ENCODE measurements at regions not wholly inside any gene's neighbourhood (a gene's known extent, or its start where the extent isn't known, plus 50 kb on each side); places are given as distances from the start of the nearest gene placed in this dataset.

GRCh38 chr3:15892311-15893227 lies 94.8 kb upstream of the ANKRD28 start:
- Mint-ChIP-seq H3K36me3 (no peaks in the 10 kb centered on the region), H3K4me3 (no peak overlapping the region), H3K4me1 (ENCODE audit: unreplicated experiment) (no peaks in the 10 kb centered on the region), H3K27me3 (no peaks in the 10 kb centered on the region), H3K9me3 (no peaks in the 10 kb centered on the region), H3K27ac (no peak overlapping the region)
- TF ChIP-seq CTCF (conservative IDR thresholded peaks at IDR 0.05) = no peak
- DNase-seq (ENCODE audit: extremely low spot score, unreplicated experiment) = no peak

DNA sequence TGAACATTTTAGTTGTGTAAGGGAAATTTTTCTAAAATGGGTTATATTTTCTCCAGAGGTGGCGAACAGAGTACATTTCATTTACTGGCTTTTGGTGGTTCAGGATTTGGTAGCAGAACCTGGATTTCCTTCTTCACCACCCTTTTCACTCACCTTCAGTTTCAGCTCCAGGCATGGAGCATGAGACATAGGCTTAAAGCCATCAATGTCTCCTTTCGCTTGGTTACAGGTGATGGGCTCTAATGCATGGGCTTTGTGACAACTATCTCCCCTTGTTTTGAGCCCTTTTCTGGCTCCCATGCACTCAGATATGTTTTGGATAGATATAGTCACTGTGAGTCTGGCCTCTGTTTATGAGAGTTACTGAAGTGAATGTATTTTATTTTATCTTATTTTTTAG lies 96.6 kb upstream of the ANKRD28 start:
- Mint-ChIP-seq H3K9me3 (no peaks in the 10 kb centered on the region), H3K27ac (no peak overlapping the region), H3K4me3 (no peak overlapping the region), H3K36me3 (no peaks in the 10 kb centered on the region), H3K4me1 (ENCODE audit: unreplicated experiment) (peaks cover 3% of the 10 kb centered on the region), H3K27me3 (no peaks in the 10 kb centered on the region)
- DNase-seq (ENCODE audit: extremely low spot score, unreplicated experiment) = no peak
- no peak for TF ChIP-seq CTCF (conservative IDR thresholded peaks at IDR 0.05)

GRCh38 chr3:15896500-15896899 lies 98.7 kb upstream of the ANKRD28 start:
- H3K27me3 Mint-ChIP-seq = no peaks in the 10 kb centered on the region
- H3K27ac Mint-ChIP-seq = no peak overlapping the region
- no peaks in the 10 kb centered on the region for H3K36me3 Mint-ChIP-seq
- no peak overlapping the region for H3K4me3 Mint-ChIP-seq
- H3K4me1 Mint-ChIP-seq (ENCODE audit: unreplicated experiment) = peaks cover 7% of the 10 kb centered on the region
- TF ChIP-seq CTCF (conservative IDR thresholded peaks at IDR 0.05) = no peak
- DNase-seq (ENCODE audit: extremely low spot score, unreplicated experiment) = no peak
- H3K9me3 Mint-ChIP-seq = no peaks in the 10 kb centered on the region

DNA sequence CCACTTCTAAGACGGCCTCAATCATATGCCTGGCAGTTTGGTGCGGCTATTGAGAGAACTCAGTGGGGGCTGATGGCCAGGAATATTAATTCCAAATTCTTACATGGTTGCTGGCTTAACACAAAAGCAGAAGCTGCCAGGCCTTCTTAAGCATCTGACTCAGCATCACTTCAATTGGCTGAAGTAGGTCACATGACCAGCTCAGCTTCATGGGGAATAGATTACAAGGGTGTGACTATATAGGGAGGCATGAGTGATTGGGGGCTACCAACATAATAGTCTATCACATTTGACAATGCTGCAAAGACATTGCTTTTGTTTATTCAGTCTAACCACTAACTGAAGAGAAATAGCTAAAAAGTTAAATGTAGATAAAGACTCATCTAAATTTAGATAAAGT lies 101.6 kb upstream of the ANKRD28 start:
- H3K4me3 Mint-ChIP-seq = no peak overlapping the region
- no peak for DNase-seq (ENCODE audit: extremely low spot score, unreplicated experiment)
- H3K4me1 Mint-ChIP-seq (ENCODE audit: unreplicated experiment) = peaks cover 7% of the 10 kb centered on the region
- no peaks in the 10 kb centered on the region for H3K9me3 Mint-ChIP-seq
- H3K27ac Mint-ChIP-seq = no peak overlapping the region
- H3K36me3 Mint-ChIP-seq = no peaks in the 10 kb centered on the region
- H3K27me3 Mint-ChIP-seq = no peaks in the 10 kb centered on the region
- no peak for TF ChIP-seq CTCF (conservative IDR thresholded peaks at IDR 0.05)

DNA sequence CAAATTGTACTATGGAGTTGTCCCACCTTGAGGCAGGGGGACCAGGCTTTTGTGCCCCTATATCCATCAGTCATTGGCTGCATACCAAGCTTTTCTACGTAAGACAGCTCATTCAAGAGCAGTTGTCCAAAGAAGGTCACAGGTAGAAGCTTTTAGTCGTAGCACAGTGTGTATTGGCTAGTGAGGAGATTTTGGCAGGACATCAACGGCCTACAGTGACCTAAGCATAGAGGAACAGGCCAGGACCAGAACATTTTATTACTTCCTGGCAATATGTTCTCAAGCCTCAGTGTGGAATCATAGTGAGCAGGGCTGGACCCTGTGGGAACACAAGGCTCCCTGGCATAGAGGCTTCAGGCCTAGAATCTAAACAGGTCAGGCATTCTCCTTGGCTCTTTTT lies 105.4 kb upstream of the ANKRD28 start:
- no peaks in the 10 kb centered on the region for H3K27me3 Mint-ChIP-seq
- peaks cover 7% of the 10 kb centered on the region for H3K4me1 Mint-ChIP-seq (ENCODE audit: unreplicated experiment)
- TF ChIP-seq CTCF (conservative IDR thresholded peaks at IDR 0.05) = no peak
- DNase-seq (ENCODE audit: extremely low spot score, unreplicated experiment) = no peak
- no peaks in the 10 kb centered on the region for H3K36me3 Mint-ChIP-seq
- H3K9me3 Mint-ChIP-seq = no peaks in the 10 kb centered on the region
- no peak overlapping the region for H3K27ac Mint-ChIP-seq
- no peak overlapping the region for H3K4me3 Mint-ChIP-seq
